ENCODE measurements at regions not wholly inside any gene's neighbourhood (a gene's known extent, or its start where the extent isn't known, plus 50 kb on each side); places are given as distances from the start of the nearest gene placed in this dataset.

- no peak overlapping the region for H3K9ac ChIP-seq (ENCODE audit: low read depth in 1 of 2, low read length in 2 of 2)
- 92% methylated on average over 10 of the region's 10 CpGs for WGBS
- TF ChIP-seq FOXA1 (IDR thresholded peaks at IDR 0.05) (no peak), JUND (IDR thresholded peaks at IDR 0.05) (no peak), EGR1 (IDR thresholded peaks at IDR 0.05; ENCODE audit: low read depth in 2 of 2) (no peak), RAD21 (IDR thresholded peaks at IDR 0.05) (no peak), ZBTB33 (IDR thresholded peaks at IDR 0.05) (no peak), MAX (IDR thresholded peaks at IDR 0.05) (no peak), TAF1 (conservative IDR thresholded peaks at IDR 0.05) (no peak), NR2F2 (IDR thresholded peaks at IDR 0.05) (no peak), FOXA2 (IDR thresholded peaks at IDR 0.05) (no peak), GABPA (IDR thresholded peaks at IDR 0.05 in 1 of 2, conservative IDR thresholded peaks at IDR 0.05 in 1 of 2) (no peak), SP1 (IDR thresholded peaks at IDR 0.05) (no peak), HNF4G (IDR thresholded peaks at IDR 0.05) (no peak), HNF4A (conservative IDR thresholded peaks at IDR 0.05) (no peak), ATF3 (IDR thresholded peaks at IDR 0.05) (no peak), CTCF (IDR thresholded peaks at IDR 0.05; ENCODE audit: low read depth, low read length, missing input control) (no peak), RXRA (IDR thresholded peaks at IDR 0.05) (no peak), REST (IDR thresholded peaks at IDR 0.05) (no peak), YY1 (IDR thresholded peaks at IDR 0.05) (no peak)
- no peaks in the 10 kb centered on the region for H3K27me3 ChIP-seq (ENCODE audit: control insufficient read depth in 4 of 4, insufficient read depth in 4 of 4, low read length in 3 of 4)
- H3K4me1 ChIP-seq (ENCODE audit: control insufficient read depth in 4 of 4, insufficient read depth in 4 of 4, low read length in 3 of 4): no peaks in the 10 kb centered on the region
- H3K4me3 ChIP-seq (ENCODE audit: low read depth in 1 of 3, low read length in 3 of 3): no peak overlapping the region
- H3K9me3 ChIP-seq (ENCODE audit: control insufficient read depth in 4 of 4, low read length in 3 of 4): no peaks in the 10 kb centered on the region
- no peaks in the 10 kb centered on the region for H3K36me3 ChIP-seq (ENCODE audit: control insufficient read depth in 4 of 4, insufficient read depth in 3 of 4, low read depth in 1 of 4, low read length in 3 of 4)
- DNase-seq (ENCODE audit: low spot score): no peak
- H3K27ac ChIP-seq (ENCODE audit: low read depth in 1 of 2, low read length in 2 of 2): no peak overlapping the region
Measured at GRCh38 chr17:71071837-71072236, 902.5 kb downstream of the KCNJ2 start.

Data from liver (tissue), 8 donors.